HG03095 (cell line): ENCODE measurements at regions not wholly inside any gene's neighbourhood (a gene's known extent, or its start where the extent isn't known, plus 50 kb on each side); places are given as distances from the start of the nearest gene placed in this dataset.
"Not testable (repeated sequence)": the region's sequence is repeated elsewhere in the genome, so short reads cannot be mapped to it uniquely, and the experiment has no call there.

ENCODE experiments used
- ATAC-seq: cut with Tn5 transposase; IDR thresholded peaks from one replicate; pipeline ENCODE4 v1.9.1; 2021; ENCODE audit warnings: moderate library complexity; ENCODE audit not compliant: unreplicated experiment

DNA sequence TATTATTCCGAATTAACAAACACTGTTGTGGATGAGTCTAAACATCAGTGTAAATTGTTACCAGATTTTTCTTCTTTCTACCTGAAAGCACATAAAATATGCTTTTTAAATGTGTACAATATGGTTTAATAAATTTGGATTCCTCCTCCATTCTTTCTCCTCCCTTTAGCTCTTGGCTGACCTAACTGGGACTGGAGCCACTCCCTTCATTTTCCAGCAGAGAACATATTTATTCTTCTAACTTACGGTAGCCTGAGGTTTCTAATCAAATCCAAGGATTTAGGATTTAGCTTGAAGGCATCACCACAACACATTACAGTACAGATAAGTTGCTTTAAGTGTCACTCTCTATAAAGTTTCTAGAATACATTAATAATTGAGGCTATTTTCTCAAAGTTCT is 88.2 kb upstream of the SEMA3C start:
- ATAC-seq = no peak

DNA sequence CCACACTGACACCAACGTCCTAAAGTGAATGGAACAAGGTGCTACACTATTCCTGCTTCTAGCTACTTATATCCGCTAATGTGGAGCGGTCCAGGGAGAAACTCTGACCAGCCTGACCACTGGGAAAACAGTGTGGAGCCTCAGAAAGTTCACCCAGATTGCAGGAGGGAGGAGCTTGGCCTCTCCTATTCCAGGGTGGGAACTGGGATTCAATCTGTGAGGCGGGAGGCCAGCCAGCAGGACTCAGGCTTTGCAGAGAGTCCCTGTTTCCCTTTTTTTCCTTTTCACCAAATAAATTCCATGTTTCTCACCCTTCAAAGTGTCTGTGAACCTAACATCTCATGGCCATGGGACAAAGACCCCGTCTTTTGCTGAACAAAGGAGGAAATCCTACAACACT is 86.4 kb upstream of the SEMA3C start:
- ATAC-seq = no peak

DNA sequence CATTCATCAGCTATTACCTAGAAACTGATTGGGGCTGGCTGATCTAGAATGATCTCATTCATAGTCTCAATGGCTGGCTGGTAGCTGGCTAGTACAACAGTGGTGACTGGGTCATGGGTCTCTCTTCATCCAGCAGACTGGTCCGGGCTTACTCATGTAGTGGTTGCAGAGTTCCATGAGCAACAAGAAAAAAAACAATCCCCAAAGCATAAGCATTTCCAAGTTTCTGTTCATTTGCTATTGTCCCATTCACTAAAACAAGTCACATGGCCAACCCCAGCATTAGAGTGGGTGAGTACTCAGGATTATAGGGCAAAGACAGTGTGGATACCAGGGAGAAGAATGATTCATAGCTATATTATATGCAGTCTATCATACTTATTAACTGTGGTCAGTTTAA is 85.2 kb upstream of the SEMA3C start:
- ATAC-seq = no peak

GRCh38 chr7:81003326-81003725 is 84.5 kb upstream of the SEMA3C start:
- no peak for ATAC-seq

GRCh38 chr7:81002421-81002820 is 83.6 kb upstream of the SEMA3C start:
- ATAC-seq = no peak

DNA sequence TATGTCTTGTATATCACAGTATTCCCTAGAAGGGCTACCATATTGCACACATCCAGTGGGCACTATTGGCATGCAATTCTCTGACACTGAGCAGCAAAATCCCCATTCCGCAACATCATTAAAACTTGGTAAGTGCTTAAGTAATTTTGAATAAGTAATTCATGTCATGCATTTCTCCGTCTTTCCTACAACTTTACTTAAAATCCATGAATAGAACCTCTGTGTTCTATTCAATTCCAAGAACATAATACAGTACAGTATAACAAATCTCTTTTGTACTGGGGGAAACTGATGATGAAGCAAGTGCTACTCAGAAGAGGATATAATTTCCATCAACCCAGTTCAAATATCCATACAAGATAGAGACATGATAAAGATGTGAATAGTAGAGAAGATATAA is 80.9 kb upstream of the SEMA3C start:
- ATAC-seq = no peak

DNA sequence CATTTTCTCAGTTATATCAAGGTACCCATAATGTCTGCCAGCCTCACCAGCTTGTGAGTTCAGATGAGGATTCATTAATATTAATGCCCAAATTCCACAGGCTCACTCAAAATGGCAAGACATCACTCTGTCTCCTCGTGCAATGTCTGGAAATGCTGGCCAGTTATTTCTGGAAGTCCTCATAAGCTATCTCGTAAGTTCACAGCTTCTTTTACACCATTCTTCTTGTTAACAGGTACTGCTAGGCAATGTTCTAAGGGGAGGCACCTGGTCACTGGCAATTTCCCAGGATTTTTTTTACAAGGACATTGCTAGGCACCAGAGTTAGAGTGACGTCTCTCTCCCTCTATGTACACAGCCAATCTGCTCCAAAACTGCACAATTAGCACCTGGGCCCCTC is 80.2 kb upstream of the SEMA3C start:
- ATAC-seq = no peak

GRCh38 chr7:80997841-80998240 is 79.0 kb upstream of the SEMA3C start:
- ATAC-seq = no peak

DNA sequence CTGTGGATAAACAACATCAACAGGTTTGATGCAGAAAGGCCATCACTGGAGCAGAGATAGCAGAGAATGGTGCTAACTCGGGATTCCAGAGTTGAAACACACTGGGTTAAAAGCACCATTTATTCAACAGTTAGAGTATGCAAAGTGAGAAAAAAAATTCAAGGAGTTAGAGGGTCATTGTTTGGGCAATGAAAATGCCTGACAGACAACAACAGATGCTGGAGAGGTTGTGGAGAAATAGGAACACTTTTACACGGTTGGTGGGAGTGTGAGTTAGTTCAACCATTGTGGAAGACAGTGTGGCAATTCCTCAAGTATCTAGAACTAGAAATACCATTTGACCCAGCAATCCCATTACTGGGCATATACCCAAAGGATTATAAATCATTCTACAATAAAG is 77.4 kb upstream of the SEMA3C start:
- not testable (repeated sequence) for ATAC-seq

DNA sequence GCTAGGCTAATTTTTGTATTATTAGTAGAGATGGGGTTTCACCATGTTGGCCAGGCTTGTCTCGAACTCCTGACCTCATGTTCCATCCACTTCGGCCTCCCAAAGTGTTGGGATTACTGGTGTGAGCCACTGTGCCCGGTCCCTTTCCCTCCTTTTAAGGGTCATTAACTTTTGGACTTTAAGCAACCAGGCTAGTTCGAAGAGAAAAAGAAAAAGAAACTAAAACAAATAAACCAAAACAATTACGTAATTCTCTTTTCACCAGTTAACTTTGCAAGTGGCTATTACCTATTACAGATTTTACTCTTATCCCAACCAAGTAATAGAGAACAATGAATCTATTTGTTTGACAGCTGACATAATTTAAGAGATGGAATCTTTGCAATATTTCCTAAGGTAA is 72.8 kb upstream of the SEMA3C start:
- ATAC-seq = no peak

GRCh38 chr7:80984619-80985018 is 65.8 kb upstream of the SEMA3C start:
- no peak for ATAC-seq

GRCh38 chr7:80981405-80981804 is 62.6 kb upstream of the SEMA3C start:
- no peak for ATAC-seq

- no peak for ATAC-seq
These were observed 58.9 kb upstream of the SEMA3C start for GRCh38 chr7:80977751-80978150.

GRCh38 chr7:80974396-80975358 is 55.8 kb upstream of the SEMA3C start:
- no peak for ATAC-seq

- ATAC-seq = no peak
These were observed 52.4 kb upstream of the SEMA3C start for GRCh38 chr7:80971225-80971624.
